Mesothelial cell of epicardium (in vitro differentiated cells): ENCODE measurements at regions not wholly inside any gene's neighbourhood (a gene's known extent, or its start where the extent isn't known, plus 50 kb on each side); places are given as distances from the start of the nearest gene placed in this dataset.

Experiments
- DNase-seq, 2 experiments: peaks; one replicate each; pipeline ENCODE4 v3.0.0; 2021; ENCODE audit warnings: low spot score in 2 of 2; ENCODE audit not compliant: unreplicated experiment in 2 of 2
- H3K27ac Mint-ChIP-seq: 2 replicates; pipeline ENCODE4 v1.8.0; 2021; ENCODE audit warnings: mixed read lengths
- H3K27me3 Mint-ChIP-seq: 2 replicates; pipeline ENCODE4 v1.8.0; 2021; ENCODE audit warnings: low read depth, mixed read lengths
- H3K36me3 Mint-ChIP-seq: 2 replicates; pipeline ENCODE4 v1.8.0; 2021; ENCODE audit warnings: mixed read lengths
- H3K4me1 Mint-ChIP-seq: 2 replicates; pipeline ENCODE4 v1.8.0; 2021; ENCODE audit warnings: mixed read lengths
- H3K4me3 Mint-ChIP-seq: 2 replicates; pipeline ENCODE4 v1.8.0; 2021; ENCODE audit warnings: mild to moderate bottlenecking, moderate library complexity, mixed read lengths
- H3K9me3 Mint-ChIP-seq: 2 replicates; pipeline ENCODE4 v1.8.0; 2021; ENCODE audit warnings: mixed read lengths
- CTCF ChIP-seq: fragments of 200-600 bp; sonication (generic); IDR thresholded peaks from one replicate; pipeline ENCODE4 v1.5.0; 2021; ENCODE audit warnings: antibody characterized with exemption; ENCODE audit not compliant: unreplicated experiment

- no peaks in the 10 kb centered on the region for H3K36me3 Mint-ChIP-seq
- no peak for DNase-seq
- H3K4me1 Mint-ChIP-seq, result peaks cover 7% of the 10 kb centered on the region
- H3K9me3 Mint-ChIP-seq, result no peaks in the 10 kb centered on the region
- H3K27ac Mint-ChIP-seq, result no peak overlapping the region
- TF ChIP-seq CTCF, result no peak
- H3K27me3 Mint-ChIP-seq, result no peaks in the 10 kb centered on the region
- H3K4me3 Mint-ChIP-seq, result no peak overlapping the region
Observed at GRCh38 chr2:8231902-8232301, 450.0 kb upstream of the ID2 start.

- no peak overlapping the region for H3K4me3 Mint-ChIP-seq
- H3K27ac Mint-ChIP-seq, result no peak overlapping the region
- TF ChIP-seq CTCF, result no peak
- H3K27me3 Mint-ChIP-seq, result peaks cover 2% of the 10 kb centered on the region
- H3K36me3 Mint-ChIP-seq, result no peaks in the 10 kb centered on the region
- no peak for DNase-seq
- H3K9me3 Mint-ChIP-seq, result no peaks in the 10 kb centered on the region
- peaks cover 7% of the 10 kb centered on the region for H3K4me1 Mint-ChIP-seq
Observed at GRCh38 chr2:8232871-8233270, 449.0 kb upstream of the ID2 start.

- Mint-ChIP-seq H3K27ac (no peak overlapping the region), H3K9me3 (no peaks in the 10 kb centered on the region), H3K4me1 (peaks cover 12% of the 10 kb centered on the region), H3K4me3 (no peak overlapping the region), H3K27me3 (peaks cover 2% of the 10 kb centered on the region), H3K36me3 (no peaks in the 10 kb centered on the region)
- no peak for TF ChIP-seq CTCF
- no peak for DNase-seq
Observed at GRCh38 chr2:8234253-8234652, 447.6 kb upstream of the ID2 start.

- DNase-seq, result no peak
Observed at GRCh38 chr2:8234757-8235374, 447.0 kb upstream of the ID2 start.

GRCh38 chr2:8235419-8235818, 446.4 kb upstream of the ID2 start:
- Mint-ChIP-seq H3K4me3 (no peak overlapping the region), H3K9me3 (no peaks in the 10 kb centered on the region), H3K4me1 (peaks cover 13% of the 10 kb centered on the region), H3K36me3 (no peaks in the 10 kb centered on the region), H3K27me3 (peaks cover 2% of the 10 kb centered on the region), H3K27ac (no peak overlapping the region)
- no peak for DNase-seq
- no peak for TF ChIP-seq CTCF

More at GRCh38 chr2:8234757-8235374, 447.0 kb upstream of the ID2 start:
- Mint-ChIP-seq H3K27ac (no peak overlapping the region), H3K27me3 (peaks cover 2% of the 10 kb centered on the region), H3K4me3 (no peak overlapping the region), H3K4me1 (peaks cover 13% of the 10 kb centered on the region), H3K9me3 (no peaks in the 10 kb centered on the region), H3K36me3 (no peaks in the 10 kb centered on the region)
- no peak for TF ChIP-seq CTCF

GRCh38 chr2:8236391-8236790, 445.5 kb upstream of the ID2 start:
- H3K36me3 Mint-ChIP-seq, result no peaks in the 10 kb centered on the region
- DNase-seq, result no peak

More at GRCh38 chr2:8236391-8236790, 445.5 kb upstream of the ID2 start:
- no peak for TF ChIP-seq CTCF
- H3K4me1 Mint-ChIP-seq, result peaks cover 13% of the 10 kb centered on the region
- H3K9me3 Mint-ChIP-seq, result no peaks in the 10 kb centered on the region
- no peak overlapping the region for H3K27ac Mint-ChIP-seq
- H3K27me3 Mint-ChIP-seq, result peaks cover 2% of the 10 kb centered on the region
- H3K4me3 Mint-ChIP-seq, result no peak overlapping the region
